Suppressor macrophage (primary cell): ENCODE measurements at regions not wholly inside any gene's neighbourhood (a gene's known extent, or its start where the extent isn't known, plus 50 kb on each side); places are given as distances from the start of the nearest gene placed in this dataset.
"Not testable (repeated sequence)": the region's sequence is repeated elsewhere in the genome, so short reads cannot be mapped to it uniquely, and the experiment has no call there.

Source experiments
- DNase-seq, 4 experiments: peaks; one replicate each; pipeline ENCODE4 v3.0.0-alpha.2; 2020 to 2022

DNA sequence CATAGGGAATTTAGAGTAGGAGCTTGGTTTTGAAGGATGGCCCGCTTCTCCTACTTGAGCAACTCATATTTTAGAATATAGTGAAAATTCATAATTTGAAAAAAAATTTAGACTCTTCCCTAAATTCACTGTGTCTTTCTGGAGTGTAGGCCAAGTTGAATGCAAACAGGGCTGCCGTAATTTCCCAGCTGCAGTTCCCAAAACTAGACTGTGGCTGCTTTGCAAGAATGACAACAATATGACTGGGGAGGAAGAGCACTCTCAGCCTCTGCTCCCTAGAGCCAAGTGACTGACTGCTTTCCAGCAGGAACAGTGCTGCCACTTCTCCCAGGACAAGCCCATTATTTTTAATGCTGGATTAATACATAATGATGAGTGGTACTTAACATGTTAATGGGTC lies 209.0 kb downstream of the RHOU start:
- peak; percentile 38 to 77 (median 62) for DNase-seq

DNA sequence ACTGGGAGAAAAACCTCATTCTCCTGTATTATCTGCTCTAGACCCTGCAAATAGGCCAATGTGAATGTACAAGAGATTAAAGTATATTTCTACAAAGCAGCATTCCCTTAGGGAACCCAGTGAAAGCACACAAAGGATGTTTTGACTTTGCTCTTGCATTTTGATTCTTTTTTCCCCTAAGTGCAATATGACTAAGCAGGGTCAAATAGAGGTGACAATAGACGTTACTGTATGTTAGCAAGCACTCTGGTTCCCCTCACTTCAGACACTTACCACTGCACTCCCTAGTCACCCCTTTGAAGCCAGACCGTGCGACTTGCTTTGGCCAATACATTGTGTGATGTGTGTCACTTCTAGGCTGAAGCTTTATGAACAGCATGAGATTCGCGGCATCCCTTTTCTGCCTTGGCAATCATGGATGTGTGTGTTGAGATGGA lies 209.7 kb downstream of the RHOU start:
- DNase-seq, result peak in 3 of 4 experiments; percentile 38 to 63 (median 56)

DNA sequence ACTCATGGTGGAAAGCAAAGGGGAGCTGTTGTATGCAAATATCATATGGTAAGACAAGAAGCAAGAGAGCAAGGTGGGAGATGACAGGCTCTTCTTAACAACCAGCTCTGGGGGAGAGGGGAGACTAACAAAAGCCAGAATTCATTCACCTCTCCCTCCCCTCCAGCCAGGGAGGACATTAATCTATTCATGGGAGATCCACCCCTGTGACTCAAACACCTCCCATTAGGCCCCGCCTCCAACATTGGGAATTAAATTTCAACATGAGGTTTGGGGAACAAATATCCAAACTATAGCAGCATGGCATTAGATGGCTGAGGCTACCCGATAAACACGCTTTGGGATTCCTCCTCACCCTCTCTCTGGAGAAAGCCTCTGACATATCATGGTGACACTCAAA lies 210.6 kb downstream of the RHOU start:
- no peak for DNase-seq

DNA sequence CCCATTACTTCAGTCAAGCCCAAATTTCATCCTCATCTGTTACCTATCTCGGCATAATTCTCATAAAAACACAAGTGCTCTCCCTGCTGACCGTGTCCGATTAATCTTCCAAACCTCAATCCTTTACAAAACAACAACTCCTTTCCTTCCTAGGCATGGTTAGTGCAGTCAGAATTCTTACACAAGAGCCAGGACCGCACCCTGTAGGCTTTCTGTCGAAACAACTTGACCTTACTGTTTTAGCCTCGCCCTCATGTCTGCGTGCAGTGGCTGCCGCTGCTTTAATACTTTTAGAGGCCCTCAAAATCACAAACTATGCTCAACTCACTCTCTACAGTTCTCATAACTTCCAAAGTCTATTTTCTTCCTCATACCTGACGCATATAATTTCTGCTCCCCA lies 214.3 kb downstream of the RHOU start:
- not testable (repeated sequence) for DNase-seq

DNA sequence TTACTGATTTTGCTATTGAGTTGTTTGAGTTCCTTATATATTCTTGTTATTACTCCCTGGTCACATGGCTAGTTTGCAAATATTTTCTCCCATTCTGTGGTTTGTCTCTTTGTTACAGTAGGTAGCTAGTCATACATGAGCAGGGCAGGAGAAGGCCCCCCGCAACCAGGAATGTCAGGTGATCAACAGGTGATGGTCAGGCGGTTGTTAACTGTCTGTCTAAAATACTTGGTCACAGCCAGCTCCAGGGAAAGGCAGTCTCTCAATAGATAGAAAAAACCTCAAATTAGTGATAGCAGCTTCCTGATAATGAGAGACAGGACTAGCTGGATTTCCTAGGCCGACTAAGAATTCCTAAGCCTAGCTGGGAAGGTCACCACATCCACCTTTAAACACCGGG lies 217.9 kb downstream of the RHOU start:
- no peak for DNase-seq

DNA sequence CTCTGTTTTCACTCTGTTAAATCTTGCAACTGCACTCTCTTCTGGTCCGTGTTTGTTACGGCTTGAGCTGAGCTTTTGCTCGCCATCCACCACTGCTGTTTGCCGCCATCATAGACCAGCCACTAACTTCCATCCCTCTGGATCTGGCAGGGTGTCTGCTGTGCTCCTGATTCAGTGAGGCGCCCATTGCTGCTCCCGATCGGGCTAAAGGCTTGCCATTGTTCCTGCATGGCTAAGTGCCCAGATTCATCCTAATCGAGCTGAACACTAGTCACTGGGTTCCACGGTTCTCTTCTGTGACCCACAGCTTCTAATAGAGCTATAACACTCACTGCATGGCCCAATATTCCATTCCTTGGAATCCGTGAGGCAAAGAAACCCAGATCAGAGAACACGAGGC lies 218.5 kb downstream of the RHOU start:
- not testable (repeated sequence) for DNase-seq

DNA sequence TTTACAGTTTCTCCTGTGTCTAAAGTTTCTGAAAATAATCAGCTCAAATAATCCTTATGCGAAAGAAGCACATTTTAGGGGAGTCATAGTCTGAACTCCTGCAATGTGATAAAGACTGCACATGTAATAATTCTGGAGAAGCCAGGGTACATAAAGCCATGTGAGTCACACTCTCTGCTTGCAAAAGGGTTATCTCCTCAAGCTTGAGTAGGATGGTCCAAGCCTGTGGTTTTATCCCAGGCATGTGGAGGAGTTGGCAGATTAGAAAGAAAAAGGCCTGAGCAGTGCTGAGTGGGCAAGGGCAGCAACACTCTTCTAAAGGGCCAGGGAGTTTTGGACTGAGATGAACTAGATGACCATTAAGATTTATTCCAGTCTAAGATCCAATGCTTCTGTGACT lies 220.4 kb downstream of the RHOU start:
- peak; percentile 38 to 71 (median 55) for DNase-seq

DNA sequence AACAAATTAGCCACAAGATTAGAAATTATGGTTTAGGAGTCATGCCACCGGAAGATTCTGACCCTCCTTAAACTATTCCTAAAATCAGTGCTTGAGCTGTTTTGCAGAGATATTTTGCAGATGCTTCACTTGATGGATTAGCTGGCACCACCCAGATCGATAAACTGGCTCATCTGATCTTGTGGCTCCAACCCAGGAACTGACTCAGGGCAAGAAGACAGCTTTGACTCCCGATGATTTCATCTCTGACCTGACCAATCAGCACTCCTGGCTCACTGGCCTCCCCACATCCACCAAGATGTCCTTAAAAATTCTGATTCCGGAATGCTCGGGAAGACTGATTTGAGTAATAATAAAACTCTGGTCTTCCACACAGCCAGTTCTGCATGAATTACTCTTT lies 221.6 kb downstream of the RHOU start:
- DNase-seq, result no peak

DNA sequence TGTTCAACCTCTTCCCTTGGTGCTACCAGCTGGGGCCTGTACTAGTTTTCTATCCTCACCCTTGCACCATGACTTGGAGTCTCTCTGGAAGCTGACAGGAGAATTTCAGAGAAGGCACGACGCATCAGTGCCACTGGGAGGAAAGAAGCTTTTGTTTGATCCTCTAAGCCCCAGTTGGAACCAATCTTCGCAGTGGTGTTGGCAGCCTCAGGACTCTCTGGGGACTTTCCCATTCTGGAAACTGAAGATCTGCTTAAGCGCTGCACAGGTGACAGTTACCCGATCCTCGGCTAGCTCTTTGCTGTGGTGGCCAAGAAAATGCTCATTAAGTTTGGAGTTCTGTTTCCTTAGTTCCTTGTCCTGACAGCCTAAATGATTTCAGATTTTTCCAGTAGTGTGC lies 222.3 kb downstream of the RHOU start:
- DNase-seq, result no peak

DNA sequence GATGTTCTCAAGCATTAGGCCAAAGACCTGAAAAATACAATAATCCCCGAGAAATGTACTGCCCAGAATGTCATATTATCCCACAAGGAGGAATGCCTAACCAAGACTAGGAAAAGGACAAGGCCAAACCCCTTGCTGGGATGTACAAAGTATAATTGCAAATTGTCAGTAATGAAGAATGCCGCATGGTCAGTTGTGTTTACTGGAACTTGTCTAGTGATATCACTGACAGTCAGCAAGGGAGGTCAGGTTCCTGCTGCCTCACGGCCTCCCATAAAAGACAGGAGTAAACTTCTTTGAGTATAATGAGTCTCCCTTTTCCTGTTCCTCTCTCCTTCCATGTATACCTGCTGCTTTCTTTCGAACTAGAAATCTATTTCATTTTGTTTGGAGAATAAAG lies 222.8 kb downstream of the RHOU start:
- no peak for DNase-seq

DNA sequence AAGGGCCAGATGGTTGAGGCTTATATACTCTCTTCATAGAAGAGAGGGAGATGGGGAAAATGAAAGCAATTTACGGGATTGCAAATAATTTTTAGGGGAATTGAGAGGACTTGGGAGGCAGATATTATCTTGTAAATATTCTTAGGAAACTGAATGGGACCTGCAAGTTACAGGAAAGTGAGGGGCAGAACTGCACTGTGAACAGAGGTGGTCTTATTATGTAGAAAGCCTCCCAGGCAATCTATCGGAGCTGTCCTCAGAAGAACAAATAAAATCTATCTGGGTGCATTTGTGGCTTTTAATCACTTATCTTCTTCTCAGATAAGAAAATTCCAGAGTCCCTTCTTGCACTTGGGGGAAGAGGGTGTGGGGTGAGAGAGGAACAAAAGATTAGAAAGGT lies 223.5 kb downstream of the RHOU start:
- no peak for DNase-seq

DNA sequence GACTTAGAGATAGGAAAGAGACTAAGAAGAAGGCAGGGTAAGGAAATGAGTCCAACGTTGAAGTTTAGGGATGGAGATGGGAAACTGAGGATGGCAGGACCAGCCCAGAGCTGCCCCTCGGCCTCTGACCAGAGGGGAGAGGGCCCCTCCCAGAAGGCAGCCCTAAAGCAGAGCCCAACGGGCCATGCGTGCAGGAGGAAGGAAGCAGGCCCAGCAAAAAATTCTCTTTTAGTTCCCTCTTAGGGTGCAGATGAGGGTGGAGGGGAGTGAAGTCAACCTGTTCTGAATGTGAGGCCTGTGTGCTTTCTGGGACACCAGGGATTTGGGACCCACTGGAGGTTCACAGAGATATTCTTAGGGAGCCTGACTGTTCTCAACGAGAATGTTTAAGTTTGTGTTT lies 225.4 kb downstream of the RHOU start:
- DNase-seq, result peak; percentile 29 to 70 (median 51)

DNA sequence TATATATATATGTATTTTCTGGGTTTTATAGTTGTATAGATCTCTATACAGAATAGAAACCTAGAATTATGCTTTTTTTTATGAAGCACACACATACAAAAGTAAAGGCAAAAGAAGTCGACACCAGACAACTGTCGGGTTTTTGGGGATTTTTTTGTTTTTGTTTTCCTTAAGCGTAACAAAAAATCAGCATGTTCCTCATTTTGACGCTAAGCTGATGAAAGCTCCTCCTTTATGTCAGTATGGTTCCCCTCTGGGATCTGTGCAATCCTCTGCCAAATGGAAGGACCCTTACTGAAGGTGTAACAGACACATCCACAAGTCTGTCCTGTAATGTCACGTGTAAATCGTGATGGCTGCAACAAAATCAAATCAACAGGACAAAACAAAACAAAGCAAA lies 226.2 kb downstream of the RHOU start:
- peak; percentile 23 to 68 (median 52) for DNase-seq

DNA sequence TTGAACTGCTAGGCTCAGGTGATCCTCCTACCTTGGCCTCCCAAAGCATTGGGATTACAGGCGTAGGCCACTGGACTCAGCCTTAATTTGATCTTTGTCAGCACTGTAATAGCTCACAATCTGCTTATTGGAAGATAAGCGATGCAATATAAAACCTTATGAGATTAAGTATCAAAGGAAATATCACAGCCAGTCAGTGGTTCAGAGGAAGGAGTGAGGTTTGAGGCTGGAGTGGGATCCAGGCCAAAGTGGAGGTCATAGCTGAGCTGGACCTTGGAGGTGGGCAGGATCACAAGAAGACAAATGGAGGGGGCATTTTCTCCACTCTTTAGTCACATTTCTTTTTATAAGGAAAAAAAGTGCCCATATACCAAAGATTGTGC lies 228.5 kb downstream of the RHOU start:
- DNase-seq, result no peak

DNA sequence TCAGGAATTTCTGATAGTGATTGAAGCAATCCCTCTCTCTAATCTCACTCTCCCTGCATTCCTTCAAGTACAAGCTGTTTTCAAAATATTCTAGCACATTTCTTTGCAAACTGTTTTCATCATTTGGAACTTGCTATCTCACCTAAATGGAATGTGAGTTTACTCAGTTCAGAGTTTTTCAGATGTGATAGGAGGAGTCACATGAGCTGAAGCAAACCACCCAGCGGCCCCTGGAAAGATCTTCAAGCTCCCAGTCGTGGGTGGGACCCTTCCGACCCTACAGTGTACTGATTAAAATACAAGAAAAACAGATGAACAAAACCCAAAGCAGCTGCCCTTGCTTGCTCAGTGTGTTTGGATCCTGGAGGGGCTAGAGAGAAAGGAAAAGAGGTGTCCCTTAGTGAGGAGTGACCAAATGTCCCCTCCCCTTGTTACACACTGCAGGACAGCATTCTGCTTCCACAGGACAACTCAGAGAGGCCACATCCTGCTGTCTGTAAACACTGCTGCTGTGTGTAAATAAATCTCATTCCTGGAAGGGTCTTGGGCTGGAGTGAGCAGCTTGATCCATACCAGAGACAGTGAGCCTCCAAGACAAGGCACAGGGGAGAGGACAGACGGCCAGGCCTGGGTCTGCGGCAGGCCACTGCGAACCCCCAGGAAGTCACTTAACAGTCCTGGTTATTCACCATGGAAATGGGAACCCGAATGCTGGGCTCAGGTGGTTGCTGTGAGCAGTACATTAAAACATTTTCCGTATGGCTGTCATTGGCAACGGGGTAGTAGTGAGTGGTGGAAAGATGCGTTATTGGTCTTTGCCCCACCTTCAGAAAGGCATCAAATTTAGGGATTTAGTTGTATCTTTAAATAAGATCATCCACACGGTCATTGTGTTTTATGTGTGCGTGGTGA lies 229.2 kb downstream of the RHOU start:
- DNase-seq, result no peak

DNA sequence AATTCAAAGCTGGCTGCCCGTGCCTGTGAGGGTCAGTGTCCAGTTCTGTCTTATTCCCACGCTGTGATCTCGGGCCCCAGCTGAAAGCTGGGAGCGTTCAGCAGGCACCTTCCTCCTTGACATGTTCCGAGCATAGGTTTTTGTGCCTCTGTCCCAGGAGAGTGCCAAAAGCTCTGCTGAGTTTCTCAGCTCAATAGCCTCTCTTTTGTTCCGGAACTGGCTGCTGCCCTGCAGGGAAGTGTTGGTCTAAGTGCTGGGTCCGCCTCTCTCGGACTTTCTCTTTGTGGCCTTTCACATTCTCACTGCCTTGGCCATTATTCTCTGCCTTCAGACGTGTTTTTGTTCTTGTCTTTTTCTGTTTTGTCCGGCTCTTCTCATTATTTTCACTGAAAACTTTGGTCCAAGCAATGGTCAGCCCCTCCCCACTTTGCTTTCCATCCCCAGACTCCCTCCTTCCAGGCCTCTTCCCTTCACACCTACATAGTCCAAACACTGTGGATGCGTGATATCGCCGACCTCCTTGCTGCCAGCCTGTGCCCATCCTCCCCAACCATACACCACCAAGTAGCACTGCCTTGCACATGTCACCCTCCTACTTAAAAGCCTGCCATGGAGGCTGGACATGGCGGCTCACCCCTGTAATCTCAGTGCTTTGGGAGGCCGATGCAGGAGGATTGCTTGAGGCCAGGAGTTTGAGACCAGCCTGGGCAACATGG lies 233.8 kb downstream of the RHOU start:
- no peak for DNase-seq

DNA sequence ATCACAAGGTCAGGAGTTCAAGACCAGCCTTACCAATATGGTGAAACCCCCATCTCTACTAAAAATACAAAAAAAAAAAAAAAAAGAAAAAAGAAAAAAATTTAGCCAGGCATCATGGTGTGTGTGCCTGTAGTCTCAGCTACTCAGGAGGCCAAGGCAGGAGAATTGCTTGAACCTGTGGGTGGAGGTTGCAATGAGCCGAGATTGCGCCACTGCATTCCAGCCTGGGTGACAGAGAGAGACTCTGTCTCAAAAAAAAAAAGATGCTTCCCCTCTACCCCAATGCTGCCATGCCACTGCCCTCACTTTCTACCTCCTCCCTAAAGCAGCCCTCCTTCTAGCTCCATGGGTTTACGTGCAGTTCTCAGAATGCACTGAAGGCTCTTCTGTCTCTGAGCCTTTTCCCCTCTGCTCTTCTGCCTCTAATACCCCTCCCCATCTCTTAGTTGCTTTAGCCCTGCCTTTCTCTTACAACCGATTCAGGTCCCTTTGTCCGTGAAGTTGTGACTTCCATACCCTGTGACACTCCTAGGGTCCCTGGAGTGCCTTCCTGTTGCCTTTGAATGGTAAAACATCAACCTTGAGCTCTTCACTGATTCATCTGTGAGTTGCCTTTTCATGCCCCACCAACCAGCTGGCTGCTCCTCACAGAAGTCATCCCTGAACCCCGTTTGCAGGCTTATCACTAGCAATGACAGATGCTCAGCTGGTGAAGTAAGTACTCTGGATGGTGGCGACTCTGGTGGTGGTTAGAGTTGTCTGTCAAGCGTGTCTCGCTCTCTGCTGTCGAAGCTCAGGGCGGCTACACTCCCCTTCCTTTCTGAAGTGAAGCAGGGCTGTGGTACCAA lies 234.9 kb downstream of the RHOU start:
- DNase-seq, result peak in 3 of 4 experiments; percentile 22 to 50 (median 47)

DNA sequence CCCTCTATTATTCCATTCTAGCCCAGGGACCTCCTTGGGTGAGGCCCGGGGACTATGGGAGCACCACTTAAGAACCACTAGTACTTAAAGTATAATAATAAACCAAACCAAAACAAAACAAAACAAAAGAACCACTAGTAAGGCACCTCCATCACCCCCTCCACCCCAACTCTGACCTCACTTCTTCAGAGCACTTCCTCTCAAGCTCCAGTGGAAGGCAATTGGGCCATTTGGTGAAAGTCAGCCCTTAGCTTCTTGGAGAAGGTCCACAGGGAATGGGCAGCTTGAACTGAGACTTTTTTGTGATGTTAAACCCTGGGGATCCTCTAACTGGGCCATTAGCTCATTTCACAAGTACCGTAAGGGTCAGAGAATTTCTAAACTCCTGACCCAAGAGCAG lies 237.3 kb downstream of the RHOU start:
- peak; percentile 42 to 70 (median 66) for DNase-seq

DNA sequence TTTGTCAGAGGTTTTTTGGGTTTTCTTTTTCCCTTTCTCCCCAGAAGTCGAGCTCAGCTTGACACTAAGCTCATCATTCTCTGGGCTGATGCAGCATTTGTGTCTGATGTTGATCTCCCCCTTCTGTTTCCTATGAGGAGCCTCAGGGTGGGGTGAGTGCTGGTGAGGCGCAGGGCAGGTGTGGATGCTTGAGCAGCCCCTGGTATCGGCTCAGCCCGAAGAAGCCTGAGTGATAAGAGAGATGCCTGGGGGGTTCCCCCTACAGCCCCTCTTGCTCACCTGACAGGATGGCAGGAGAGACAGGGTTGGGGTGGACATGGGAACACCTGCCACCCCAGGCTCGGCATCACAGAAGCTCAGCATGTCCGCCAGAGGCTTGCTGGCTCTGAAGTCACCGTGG lies 239.0 kb downstream of the RHOU start:
- DNase-seq, result no peak

DNA sequence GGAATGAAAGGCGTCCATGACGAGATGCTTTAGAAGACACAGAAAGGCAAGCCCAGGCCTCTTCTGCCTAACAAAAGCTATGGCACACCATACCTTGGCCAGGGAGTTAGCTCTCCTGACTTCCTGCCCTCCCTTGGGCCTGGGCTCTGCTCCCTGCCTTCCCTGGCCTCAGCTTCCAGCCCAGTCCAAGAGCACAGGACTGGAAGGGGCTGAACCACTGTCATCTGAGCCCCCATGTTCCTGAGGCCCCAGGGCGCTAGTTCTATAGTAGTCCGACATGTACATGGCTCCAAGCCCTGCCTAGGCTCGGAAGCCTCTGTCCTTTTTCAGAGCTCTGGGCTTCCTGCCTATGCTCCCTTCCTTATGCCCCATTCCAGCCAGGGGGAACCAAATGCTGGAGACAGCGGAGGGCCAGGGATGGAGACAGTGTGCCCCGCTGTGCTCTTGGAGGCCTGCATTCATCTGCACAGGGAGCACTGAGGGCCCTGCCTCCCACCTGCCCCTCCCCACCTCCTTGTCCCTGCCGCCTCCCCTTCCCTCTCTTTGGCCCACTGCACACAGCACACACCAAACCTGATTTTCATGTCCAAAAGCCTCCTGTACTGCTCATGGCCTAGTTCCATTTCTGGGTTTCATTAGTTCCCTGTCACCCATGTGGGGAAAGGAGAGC lies 240.1 kb downstream of the RHOU start:
- DNase-seq, result no peak

DNA sequence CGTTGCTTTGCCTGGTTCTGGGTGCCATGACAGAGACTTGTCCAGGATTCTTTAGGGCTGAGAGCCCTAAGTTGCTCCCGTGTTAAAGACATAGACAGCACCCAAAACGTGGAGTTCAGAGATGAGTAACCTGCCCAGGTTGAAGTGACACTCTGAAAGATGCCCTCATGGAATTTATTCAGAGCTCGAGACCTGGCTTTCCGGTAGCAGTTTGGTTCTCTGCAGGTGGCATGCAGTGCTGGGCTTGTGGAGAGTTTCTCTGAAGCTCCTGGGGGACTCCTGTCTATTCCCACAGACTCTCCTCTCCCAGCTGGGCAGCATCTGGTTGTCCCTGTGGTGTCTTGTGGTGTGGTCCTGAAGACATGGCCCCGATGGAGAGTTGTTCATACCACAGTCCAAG lies 241.0 kb downstream of the RHOU start:
- no peak for DNase-seq

DNA sequence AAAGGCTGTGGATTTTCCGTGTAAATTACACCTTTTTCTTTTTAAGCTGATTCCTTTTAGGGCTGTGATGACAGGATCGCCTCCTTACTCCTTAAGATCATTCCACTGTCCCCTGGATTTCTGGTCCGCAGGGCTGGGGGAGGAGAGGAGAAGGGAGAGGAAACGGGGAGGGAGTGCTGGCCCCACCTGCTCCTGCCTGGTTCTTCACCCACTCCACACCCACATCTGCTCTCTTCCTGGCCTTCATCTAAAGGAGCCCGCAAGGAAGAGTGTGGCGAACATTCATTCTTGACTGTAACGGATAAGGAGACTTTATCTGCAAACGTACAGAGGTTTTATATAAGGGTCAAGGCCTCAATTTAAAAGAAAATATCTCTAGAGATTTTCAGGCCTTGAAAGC lies 242.0 kb downstream of the RHOU start:
- DNase-seq, result no peak
